ENCODE measurements at regions not wholly inside any gene's neighbourhood (a gene's known extent, or its start where the extent isn't known, plus 50 kb on each side); places are given as distances from the start of the nearest gene placed in this dataset.

DNA sequence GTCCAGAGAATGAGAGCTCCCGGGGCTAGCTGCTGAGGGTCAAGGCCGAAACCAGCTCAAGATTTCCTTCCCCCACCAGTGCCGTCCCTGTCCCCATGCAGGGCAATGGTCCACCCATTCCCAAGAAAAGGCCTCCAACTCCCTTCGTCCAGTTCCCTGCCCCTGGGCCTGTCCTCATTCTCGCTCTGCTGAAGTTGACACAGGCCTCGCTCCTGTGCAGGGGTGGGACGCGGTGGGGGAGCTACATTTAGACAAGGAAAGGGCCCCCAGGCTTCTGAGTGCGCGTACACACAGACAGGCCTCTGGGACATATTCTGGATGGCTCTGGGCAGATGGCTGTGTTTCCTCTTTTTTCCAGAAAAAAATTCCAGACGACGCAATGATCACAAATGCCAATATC, 188.3 kb downstream of the ETS2 start:
- TF ChIP-seq CREB1 (CRISPR knock-in tag; IDR thresholded peaks at IDR 0.05; ENCODE audit: low read depth) (no peak), EZH2 (IDR thresholded peaks at IDR 0.05; ENCODE audit: low read depth, unreplicated experiment) (no peak), POLR2AphosphoS5 (IDR thresholded peaks at IDR 0.05; ENCODE audit: low read depth) (no peak), JUNB (IDR thresholded peaks at IDR 0.05; ENCODE audit: unreplicated experiment) (no peak), EZH2phosphoT487 (IDR thresholded peaks at IDR 0.05; ENCODE audit: unreplicated experiment) (no peak), ZNF331 (CRISPR knock-in tag; IDR thresholded peaks at IDR 0.05; ENCODE audit: low read depth) (no peak), ZNF114 (CRISPR knock-in tag; IDR thresholded peaks at IDR 0.05) (no peak), STAT1 (IDR thresholded peaks at IDR 0.05; ENCODE audit: unreplicated experiment) (no peak)
- TF ChIP-seq, protein P1, sequence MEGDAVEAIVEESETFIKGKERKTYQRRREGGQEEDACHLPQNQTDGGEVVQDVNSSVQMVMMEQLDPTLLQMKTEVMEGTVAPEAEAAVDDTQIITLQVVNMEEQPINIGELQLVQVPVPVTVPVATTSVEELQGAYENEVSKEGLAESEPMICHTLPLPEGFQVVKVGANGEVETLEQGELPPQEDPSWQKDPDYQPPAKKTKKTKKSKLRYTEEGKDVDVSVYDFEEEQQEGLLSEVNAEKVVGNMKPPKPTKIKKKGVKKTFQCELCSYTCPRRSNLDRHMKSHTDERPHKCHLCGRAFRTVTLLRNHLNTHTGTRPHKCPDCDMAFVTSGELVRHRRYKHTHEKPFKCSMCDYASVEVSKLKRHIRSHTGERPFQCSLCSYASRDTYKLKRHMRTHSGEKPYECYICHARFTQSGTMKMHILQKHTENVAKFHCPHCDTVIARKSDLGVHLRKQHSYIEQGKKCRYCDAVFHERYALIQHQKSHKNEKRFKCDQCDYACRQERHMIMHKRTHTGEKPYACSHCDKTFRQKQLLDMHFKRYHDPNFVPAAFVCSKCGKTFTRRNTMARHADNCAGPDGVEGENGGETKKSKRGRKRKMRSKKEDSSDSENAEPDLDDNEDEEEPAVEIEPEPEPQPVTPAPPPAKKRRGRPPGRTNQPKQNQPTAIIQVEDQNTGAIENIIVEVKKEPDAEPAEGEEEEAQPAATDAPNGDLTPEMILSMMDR (conservative IDR thresholded peaks at IDR 0.05; ENCODE audit: low read depth in 2 of 2), result no peak
- TF ChIP-seq, protein P2, sequence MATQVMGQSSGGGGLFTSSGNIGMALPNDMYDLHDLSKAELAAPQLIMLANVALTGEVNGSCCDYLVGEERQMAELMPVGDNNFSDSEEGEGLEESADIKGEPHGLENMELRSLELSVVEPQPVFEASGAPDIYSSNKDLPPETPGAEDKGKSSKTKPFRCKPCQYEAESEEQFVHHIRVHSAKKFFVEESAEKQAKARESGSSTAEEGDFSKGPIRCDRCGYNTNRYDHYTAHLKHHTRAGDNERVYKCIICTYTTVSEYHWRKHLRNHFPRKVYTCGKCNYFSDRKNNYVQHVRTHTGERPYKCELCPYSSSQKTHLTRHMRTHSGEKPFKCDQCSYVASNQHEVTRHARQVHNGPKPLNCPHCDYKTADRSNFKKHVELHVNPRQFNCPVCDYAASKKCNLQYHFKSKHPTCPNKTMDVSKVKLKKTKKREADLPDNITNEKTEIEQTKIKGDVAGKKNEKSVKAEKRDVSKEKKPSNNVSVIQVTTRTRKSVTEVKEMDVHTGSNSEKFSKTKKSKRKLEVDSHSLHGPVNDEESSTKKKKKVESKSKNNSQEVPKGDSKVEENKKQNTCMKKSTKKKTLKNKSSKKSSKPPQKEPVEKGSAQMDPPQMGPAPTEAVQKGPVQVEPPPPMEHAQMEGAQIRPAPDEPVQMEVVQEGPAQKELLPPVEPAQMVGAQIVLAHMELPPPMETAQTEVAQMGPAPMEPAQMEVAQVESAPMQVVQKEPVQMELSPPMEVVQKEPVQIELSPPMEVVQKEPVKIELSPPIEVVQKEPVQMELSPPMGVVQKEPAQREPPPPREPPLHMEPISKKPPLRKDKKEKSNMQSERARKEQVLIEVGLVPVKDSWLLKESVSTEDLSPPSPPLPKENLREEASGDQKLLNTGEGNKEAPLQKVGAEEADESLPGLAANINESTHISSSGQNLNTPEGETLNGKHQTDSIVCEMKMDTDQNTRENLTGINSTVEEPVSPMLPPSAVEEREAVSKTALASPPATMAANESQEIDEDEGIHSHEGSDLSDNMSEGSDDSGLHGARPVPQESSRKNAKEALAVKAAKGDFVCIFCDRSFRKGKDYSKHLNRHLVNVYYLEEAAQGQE (IDR thresholded peaks at IDR 0.05; ENCODE audit: unreplicated experiment), result no peak
- TF ChIP-seq, protein P3, sequence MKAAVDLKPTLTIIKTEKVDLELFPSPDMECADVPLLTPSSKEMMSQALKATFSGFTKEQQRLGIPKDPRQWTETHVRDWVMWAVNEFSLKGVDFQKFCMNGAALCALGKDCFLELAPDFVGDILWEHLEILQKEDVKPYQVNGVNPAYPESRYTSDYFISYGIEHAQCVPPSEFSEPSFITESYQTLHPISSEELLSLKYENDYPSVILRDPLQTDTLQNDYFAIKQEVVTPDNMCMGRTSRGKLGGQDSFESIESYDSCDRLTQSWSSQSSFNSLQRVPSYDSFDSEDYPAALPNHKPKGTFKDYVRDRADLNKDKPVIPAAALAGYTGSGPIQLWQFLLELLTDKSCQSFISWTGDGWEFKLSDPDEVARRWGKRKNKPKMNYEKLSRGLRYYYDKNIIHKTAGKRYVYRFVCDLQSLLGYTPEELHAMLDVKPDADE (IDR thresholded peaks at IDR 0.05), result no peak
